ENCODE measurements at regions not wholly inside any gene's neighbourhood (a gene's known extent, or its start where the extent isn't known, plus 50 kb on each side); places are given as distances from the start of the nearest gene placed in this dataset.

DNA sequence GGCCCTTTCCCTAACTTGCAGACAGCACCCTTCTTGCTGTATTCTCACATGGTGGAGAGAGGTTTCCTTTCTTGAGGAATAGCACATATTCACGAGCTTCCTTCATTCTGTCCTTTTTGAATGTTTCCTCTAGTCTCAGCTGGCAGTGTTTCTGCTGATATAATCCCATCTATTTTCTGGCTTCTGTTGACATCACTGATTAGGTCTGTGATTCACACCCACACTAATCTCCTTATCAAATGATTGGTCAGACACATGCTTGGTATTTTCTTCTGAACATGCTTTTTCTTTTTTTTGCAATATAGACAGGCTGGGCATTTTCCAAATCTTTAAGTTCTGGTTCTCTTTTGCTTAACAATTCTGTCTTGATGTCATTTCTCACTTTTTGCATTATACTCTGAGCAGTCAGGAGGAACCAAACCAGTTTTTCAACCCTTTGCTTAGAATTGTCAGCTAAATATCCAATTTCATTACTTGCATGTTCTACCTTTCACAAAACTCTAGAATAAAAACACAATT is 65.4 kb downstream of the OXSM start:
- Histone ChIP-seq H4K20me1 (replicated peaks; ENCODE audit: control insufficient read depth, extremely low read depth, insufficient read depth, low read length) (no peaks in the 10 kb centered on the region), H3K4me2 (ENCODE audit: insufficient read depth, low read length) (peak overlapping the region; percentile 45), H3K36me3 (ENCODE audit: control insufficient read depth in 2 of 2, extremely low read depth in 1 of 2, insufficient read depth in 2 of 2, low read length in 2 of 2) (no peaks in the 10 kb centered on the region), H3K9ac (replicated peaks; ENCODE audit: extremely low read depth, insufficient read depth, low read length) (peak overlapping the region; percentile 16), H3K4me1 (ENCODE audit: control insufficient read depth, extremely low read depth, insufficient read depth, low read length) (peaks cover 18% of the 10 kb centered on the region), H3K27me3 (ENCODE audit: control insufficient read depth in 2 of 2, insufficient read depth in 2 of 2, low read length in 2 of 2) (no peaks in the 10 kb centered on the region), H3K79me2 (ENCODE audit: control insufficient read depth, insufficient read depth, low read length) (no peaks in the 10 kb centered on the region), H3K9me3 (replicated peaks; ENCODE audit: control insufficient read depth, insufficient read depth, low read length) (no peaks in the 10 kb centered on the region), H3K4me3 (replicated peaks in 1 of 3; ENCODE audit: insufficient read depth in 1 of 3, low read depth in 1 of 3, low read length in 3 of 3) (no peak overlapping the region), H2AFZ (ENCODE audit: low read depth, low read length) (peak overlapping the region; percentile 62), H3K9me1 (replicated peaks; ENCODE audit: control insufficient read depth, extremely low read depth, insufficient read depth, low read length) (no peaks in the 10 kb centered on the region), H3K27ac (ENCODE audit: insufficient read depth, low read depth, low read length) (peak overlapping the region; percentile 38)
- intact Hi-C loops (cut with micrococcal nuclease), result loop anchor here (5.0 kb wide), 2 partner anchors 193 to 1083 kb away; partner anchors contain the start of gene TOP2B
- TF ChIP-seq, protein P1, sequence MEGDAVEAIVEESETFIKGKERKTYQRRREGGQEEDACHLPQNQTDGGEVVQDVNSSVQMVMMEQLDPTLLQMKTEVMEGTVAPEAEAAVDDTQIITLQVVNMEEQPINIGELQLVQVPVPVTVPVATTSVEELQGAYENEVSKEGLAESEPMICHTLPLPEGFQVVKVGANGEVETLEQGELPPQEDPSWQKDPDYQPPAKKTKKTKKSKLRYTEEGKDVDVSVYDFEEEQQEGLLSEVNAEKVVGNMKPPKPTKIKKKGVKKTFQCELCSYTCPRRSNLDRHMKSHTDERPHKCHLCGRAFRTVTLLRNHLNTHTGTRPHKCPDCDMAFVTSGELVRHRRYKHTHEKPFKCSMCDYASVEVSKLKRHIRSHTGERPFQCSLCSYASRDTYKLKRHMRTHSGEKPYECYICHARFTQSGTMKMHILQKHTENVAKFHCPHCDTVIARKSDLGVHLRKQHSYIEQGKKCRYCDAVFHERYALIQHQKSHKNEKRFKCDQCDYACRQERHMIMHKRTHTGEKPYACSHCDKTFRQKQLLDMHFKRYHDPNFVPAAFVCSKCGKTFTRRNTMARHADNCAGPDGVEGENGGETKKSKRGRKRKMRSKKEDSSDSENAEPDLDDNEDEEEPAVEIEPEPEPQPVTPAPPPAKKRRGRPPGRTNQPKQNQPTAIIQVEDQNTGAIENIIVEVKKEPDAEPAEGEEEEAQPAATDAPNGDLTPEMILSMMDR (IDR thresholded peaks at IDR 0.05; ENCODE audit: extremely low read depth in 1 of 2, insufficient read depth in 1 of 2, low read depth in 1 of 2, low read length in 2 of 2), result no peak
- TF ChIP-seq FOS (IDR thresholded peaks at IDR 0.05; ENCODE audit: borderline replicate concordance, insufficient read depth, low read length) (peak; percentile 11), MYC (IDR thresholded peaks at IDR 0.05; ENCODE audit: low read depth, low read length) (no peak), GATA2 (IDR thresholded peaks at IDR 0.05; ENCODE audit: insufficient read depth, insufficient read length, low read depth, low read length) (peak; percentile 41), POLR2A (IDR thresholded peaks at IDR 0.05; ENCODE audit: low read depth, low read length) (no peak), JUN (IDR thresholded peaks at IDR 0.05; ENCODE audit: borderline replicate concordance, insufficient read depth, insufficient read length, low read depth) (no peak), EZH2 (IDR thresholded peaks at IDR 0.05; ENCODE audit: borderline replicate concordance, low read depth, low read length, severe bottlenecking) (no peak), POLR2AphosphoS5 (IDR thresholded peaks at IDR 0.05; ENCODE audit: insufficient read depth, low read depth, low read length) (no peak)
- TF ChIP-seq, protein P2, sequence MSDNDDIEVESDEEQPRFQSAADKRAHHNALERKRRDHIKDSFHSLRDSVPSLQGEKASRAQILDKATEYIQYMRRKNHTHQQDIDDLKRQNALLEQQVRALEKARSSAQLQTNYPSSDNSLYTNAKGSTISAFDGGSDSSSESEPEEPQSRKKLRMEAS (IDR thresholded peaks at IDR 0.05; ENCODE audit: insufficient read depth, insufficient read length), result no peak
- dilution Hi-C loops (cut with MboI; ENCODE audit: extremely low pct_ligation_motif_present, low sequenced_read_pairs), result no loop called here
- ChIA-PET POLR2A (no interaction called here), CTCF (interaction anchor here (1.4 to 5.3 kb wide), 5 partner anchors 10 to 206 kb away, joined by 7 to 254 read pairs (median 9); partner anchors contain the start of gene NGLY1)
- FAIRE-seq (no peak), DNase-seq (ENCODE audit: low read depth, low spot score) (peak; percentile 7)
- no TSS peak for BruUV-seq (replicated peaks)

All from endothelial cell of umbilical vein (primary cell).